ENCODE measurements at regions not wholly inside any gene's neighbourhood (a gene's known extent, or its start where the extent isn't known, plus 50 kb on each side); places are given as distances from the start of the nearest gene placed in this dataset.

GRCh38 chr15:92527197-92527596 is 128.4 kb downstream of the FAM174B start:
- WGBS (ENCODE audit: low lambda C conversion rate), result 19% methylated on average over 2 of the region's 2 CpGs
- no peak for TF ChIP-seq USF1 (IDR thresholded peaks at IDR 0.05; ENCODE audit: borderline replicate concordance, low read depth)
- no peak for TF ChIP-seq PBX3 (IDR thresholded peaks at IDR 0.05)
- no peak for TF ChIP-seq RXRA (IDR thresholded peaks at IDR 0.05; ENCODE audit: borderline replicate concordance, low read depth)
- TF ChIP-seq IRF3 (IDR thresholded peaks at IDR 0.05; ENCODE audit: low read depth, low read length), result no peak
- no peak for TF ChIP-seq MEF2A (IDR thresholded peaks at IDR 0.05; ENCODE audit: borderline replicate concordance, low read depth)
- no peak for TF ChIP-seq RCOR1 (IDR thresholded peaks at IDR 0.05; ENCODE audit: low read length)
- CTCF ChIA-PET, result interaction anchor here (1.1 to 1.6 kb wide), 2 partner anchors 188 to 207 kb away, joined by 3 to 4 read pairs; no protein-coding TSS in a partner anchor

GRCh38 chr15:92525758-92526245 is 129.8 kb downstream of the FAM174B start:
- WGBS (ENCODE audit: low lambda C conversion rate), result 37% methylated on average over 3 of the region's 3 CpGs
- Histone ChIP-seq H4K20me1 (ENCODE audit: insufficient read depth) (no peaks in the 10 kb centered on the region), H3K9me3 (no peaks in the 10 kb centered on the region), H3K4me2 (no peak overlapping the region), H3K79me2 (ENCODE audit: insufficient read depth) (no peaks in the 10 kb centered on the region), H3K36me3 (replicated peaks in 1 of 2; ENCODE audit: control insufficient read depth in 1 of 2, insufficient read depth in 2 of 2, low read length in 1 of 2) (no peaks in the 10 kb centered on the region), H2AFZ (ENCODE audit: low read depth) (no peak overlapping the region), H3K27me3 (ENCODE audit: insufficient read depth) (no peaks in the 10 kb centered on the region), H3K4me1 (ENCODE audit: control insufficient read depth in 1 of 2, insufficient read depth in 2 of 2, low read depth in 1 of 2, low read length in 1 of 2) (no peaks in the 10 kb centered on the region), H3F3A (replicated peaks; ENCODE audit: insufficient read depth) (no peaks in the 10 kb centered on the region), H3K9me2 (no peaks in the 10 kb centered on the region), H3K27ac (ENCODE audit: low read depth in 2 of 2, low read length in 1 of 2) (no peak overlapping the region), H3K9ac (no peak overlapping the region), H3K4me3 (ENCODE audit: low read depth in 2 of 2, low read length in 1 of 2) (no peak overlapping the region)
- POLR2A ChIA-PET, result no interaction called here
- DNase-seq, result no peak
- CTCF ChIA-PET, result interaction anchor here (1.9 to 2.6 kb wide), 2 partner anchors 10 to 189 kb away, joined by 4 to 12 read pairs; no protein-coding TSS in a partner anchor
- no peak for TF ChIP-seq NFIC (IDR thresholded peaks at IDR 0.05; ENCODE audit: borderline replicate concordance)
- no peak for TF ChIP-seq MXI1 (IDR thresholded peaks at IDR 0.05; ENCODE audit: low read depth, low read length)
- TF ChIP-seq FOXM1 (IDR thresholded peaks at IDR 0.05; ENCODE audit: low read depth), result no peak
- TF ChIP-seq POLR2AphosphoS5 (IDR thresholded peaks at IDR 0.05; ENCODE audit: low read depth, low read length), result no peak
- no peak for TF ChIP-seq RXRA (IDR thresholded peaks at IDR 0.05; ENCODE audit: borderline replicate concordance, low read depth)
- no peak for TF ChIP-seq PBX3 (IDR thresholded peaks at IDR 0.05)
- TF ChIP-seq IRF3 (IDR thresholded peaks at IDR 0.05; ENCODE audit: low read depth, low read length), result no peak
- no peak for TF ChIP-seq MEF2A (IDR thresholded peaks at IDR 0.05; ENCODE audit: borderline replicate concordance, low read depth)
- no peak for TF ChIP-seq MAX (IDR thresholded peaks at IDR 0.05; ENCODE audit: low read depth)
- TF ChIP-seq CHD2 (IDR thresholded peaks at IDR 0.05; ENCODE audit: low read length, partially characterized antibody), result no peak
- no peak for TF ChIP-seq YY1 (IDR thresholded peaks at IDR 0.05; ENCODE audit: low read depth)
- no peak for TF ChIP-seq REST (IDR thresholded peaks at IDR 0.05; ENCODE audit: low read depth, low read length)

More at GRCh38 chr15:92527197-92527596, 128.4 kb downstream of the FAM174B start:
- Histone ChIP-seq H3K27me3 (ENCODE audit: insufficient read depth) (no peaks in the 10 kb centered on the region), H3K36me3 (replicated peaks in 1 of 2; ENCODE audit: control insufficient read depth in 1 of 2, insufficient read depth in 2 of 2, low read length in 1 of 2) (no peaks in the 10 kb centered on the region), H2AFZ (ENCODE audit: low read depth) (no peak overlapping the region), H3K4me1 (ENCODE audit: control insufficient read depth in 1 of 2, insufficient read depth in 2 of 2, low read depth in 1 of 2, low read length in 1 of 2) (no peaks in the 10 kb centered on the region), H3K79me2 (ENCODE audit: insufficient read depth) (no peaks in the 10 kb centered on the region), H3F3A (replicated peaks; ENCODE audit: insufficient read depth) (no peaks in the 10 kb centered on the region), H3K4me3 (ENCODE audit: low read depth in 2 of 2, low read length in 1 of 2) (no peak overlapping the region), H3K27ac (ENCODE audit: low read depth in 2 of 2, low read length in 1 of 2) (no peak overlapping the region), H3K4me2 (no peak overlapping the region), H4K20me1 (ENCODE audit: insufficient read depth) (no peaks in the 10 kb centered on the region), H3K9ac (no peak overlapping the region), H3K9me2 (no peaks in the 10 kb centered on the region), H3K9me3 (no peaks in the 10 kb centered on the region)
- POLR2A ChIA-PET, result no interaction called here
- no peak for DNase-seq

Measured in SK-N-SH (cell line).